ENCODE measurements at regions not wholly inside any gene's neighbourhood (a gene's known extent, or its start where the extent isn't known, plus 50 kb on each side); places are given as distances from the start of the nearest gene placed in this dataset.

DNA sequence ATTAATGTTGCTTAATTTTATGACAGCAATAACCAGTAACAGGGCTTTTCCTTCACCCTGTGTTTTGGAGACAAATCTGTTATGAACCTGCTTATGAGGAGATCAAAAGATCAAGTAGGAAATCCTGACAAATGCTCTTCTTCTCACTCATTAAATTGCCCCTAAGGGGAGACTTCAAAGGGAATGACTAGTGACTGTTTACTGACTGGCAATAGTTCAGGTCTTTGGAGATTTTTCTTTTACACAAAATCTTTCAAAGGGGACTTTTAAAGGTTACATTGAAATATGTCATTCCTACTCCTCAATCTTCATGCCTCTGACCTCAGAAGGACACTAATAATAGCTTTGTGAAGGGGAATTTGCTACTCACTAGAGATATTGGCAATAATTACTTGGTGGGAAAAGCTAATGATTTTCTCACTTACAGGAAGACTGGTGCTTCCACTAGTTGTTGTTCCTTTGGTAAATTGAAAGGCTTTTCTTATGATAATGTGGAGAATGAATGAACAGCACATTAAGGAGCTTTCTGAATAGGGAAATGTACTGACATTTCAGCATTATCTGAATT, 292.9 kb upstream of the CA10 start:
- H3K27me3 ChIP-seq (ENCODE audit: control insufficient read depth, insufficient read depth, low read length), result no peaks in the 10 kb centered on the region

DNA sequence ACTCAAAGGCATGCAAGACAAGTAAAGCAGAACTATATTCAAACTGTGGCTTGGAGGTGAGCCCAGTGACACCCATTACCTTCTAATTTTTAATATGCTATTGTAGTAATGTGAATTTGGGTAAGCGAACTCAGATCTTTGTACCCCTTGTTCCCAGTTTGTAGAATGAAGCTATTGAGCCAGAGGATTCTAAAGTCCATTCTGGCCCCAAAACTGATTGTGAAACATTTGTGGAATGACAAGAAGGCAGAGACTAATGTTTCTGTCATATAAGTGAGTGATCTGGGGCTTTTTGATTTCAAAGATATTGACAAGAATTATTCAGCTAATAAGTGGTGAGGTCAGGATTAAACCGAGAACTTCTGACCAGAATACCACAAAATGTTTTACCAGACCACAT, 283.8 kb upstream of the CA10 start:
- no peaks in the 10 kb centered on the region for H3K4me1 ChIP-seq (ENCODE audit: control insufficient read depth, insufficient read depth, low read length)
- no peaks in the 10 kb centered on the region for H3K27me3 ChIP-seq (ENCODE audit: control insufficient read depth, insufficient read depth, low read length)
- H3K36me3 ChIP-seq (ENCODE audit: control insufficient read depth, insufficient read depth, low read length), result no peaks in the 10 kb centered on the region
- in situ Hi-C loops (cut with HindIII; ENCODE audit: low pct_unique_long_range_greater_than_20kb, low sequenced_read_pairs), result no loop called here
- no peak for DNase-seq (ENCODE audit: low read depth, low spot score)
- ChIA-PET CTCF (no interaction called here), POLR2A (no interaction called here)
- BruUV-seq (replicated peaks), result no TSS peak
- intact Hi-C loops (cut with micrococcal nuclease; ENCODE audit: unreplicated experiment), result no loop called here
- H3K9me3 ChIP-seq (ENCODE audit: control insufficient read depth, insufficient read depth, low read depth, low read length), result no peaks in the 10 kb centered on the region
- no peak for TF ChIP-seq SIN3A (IDR thresholded peaks at IDR 0.05; ENCODE audit: borderline replicate concordance, insufficient read depth, low read depth, low read length)
- TF ChIP-seq, protein P1, sequence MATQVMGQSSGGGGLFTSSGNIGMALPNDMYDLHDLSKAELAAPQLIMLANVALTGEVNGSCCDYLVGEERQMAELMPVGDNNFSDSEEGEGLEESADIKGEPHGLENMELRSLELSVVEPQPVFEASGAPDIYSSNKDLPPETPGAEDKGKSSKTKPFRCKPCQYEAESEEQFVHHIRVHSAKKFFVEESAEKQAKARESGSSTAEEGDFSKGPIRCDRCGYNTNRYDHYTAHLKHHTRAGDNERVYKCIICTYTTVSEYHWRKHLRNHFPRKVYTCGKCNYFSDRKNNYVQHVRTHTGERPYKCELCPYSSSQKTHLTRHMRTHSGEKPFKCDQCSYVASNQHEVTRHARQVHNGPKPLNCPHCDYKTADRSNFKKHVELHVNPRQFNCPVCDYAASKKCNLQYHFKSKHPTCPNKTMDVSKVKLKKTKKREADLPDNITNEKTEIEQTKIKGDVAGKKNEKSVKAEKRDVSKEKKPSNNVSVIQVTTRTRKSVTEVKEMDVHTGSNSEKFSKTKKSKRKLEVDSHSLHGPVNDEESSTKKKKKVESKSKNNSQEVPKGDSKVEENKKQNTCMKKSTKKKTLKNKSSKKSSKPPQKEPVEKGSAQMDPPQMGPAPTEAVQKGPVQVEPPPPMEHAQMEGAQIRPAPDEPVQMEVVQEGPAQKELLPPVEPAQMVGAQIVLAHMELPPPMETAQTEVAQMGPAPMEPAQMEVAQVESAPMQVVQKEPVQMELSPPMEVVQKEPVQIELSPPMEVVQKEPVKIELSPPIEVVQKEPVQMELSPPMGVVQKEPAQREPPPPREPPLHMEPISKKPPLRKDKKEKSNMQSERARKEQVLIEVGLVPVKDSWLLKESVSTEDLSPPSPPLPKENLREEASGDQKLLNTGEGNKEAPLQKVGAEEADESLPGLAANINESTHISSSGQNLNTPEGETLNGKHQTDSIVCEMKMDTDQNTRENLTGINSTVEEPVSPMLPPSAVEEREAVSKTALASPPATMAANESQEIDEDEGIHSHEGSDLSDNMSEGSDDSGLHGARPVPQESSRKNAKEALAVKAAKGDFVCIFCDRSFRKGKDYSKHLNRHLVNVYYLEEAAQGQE (IDR thresholded peaks at IDR 0.05; ENCODE audit: insufficient read depth in 1 of 2, low read depth in 2 of 2, low read length in 1 of 2), result no peak
- TF ChIP-seq TCF7L2 (IDR thresholded peaks at IDR 0.05; ENCODE audit: low read depth, low read length), result no peak
- TF ChIP-seq, protein P2, sequence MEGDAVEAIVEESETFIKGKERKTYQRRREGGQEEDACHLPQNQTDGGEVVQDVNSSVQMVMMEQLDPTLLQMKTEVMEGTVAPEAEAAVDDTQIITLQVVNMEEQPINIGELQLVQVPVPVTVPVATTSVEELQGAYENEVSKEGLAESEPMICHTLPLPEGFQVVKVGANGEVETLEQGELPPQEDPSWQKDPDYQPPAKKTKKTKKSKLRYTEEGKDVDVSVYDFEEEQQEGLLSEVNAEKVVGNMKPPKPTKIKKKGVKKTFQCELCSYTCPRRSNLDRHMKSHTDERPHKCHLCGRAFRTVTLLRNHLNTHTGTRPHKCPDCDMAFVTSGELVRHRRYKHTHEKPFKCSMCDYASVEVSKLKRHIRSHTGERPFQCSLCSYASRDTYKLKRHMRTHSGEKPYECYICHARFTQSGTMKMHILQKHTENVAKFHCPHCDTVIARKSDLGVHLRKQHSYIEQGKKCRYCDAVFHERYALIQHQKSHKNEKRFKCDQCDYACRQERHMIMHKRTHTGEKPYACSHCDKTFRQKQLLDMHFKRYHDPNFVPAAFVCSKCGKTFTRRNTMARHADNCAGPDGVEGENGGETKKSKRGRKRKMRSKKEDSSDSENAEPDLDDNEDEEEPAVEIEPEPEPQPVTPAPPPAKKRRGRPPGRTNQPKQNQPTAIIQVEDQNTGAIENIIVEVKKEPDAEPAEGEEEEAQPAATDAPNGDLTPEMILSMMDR (IDR thresholded peaks at IDR 0.05), result no peak
- TF ChIP-seq POLR2AphosphoS5 (IDR thresholded peaks at IDR 0.05; ENCODE audit: low read depth, low read length), result no peak
- H3K27ac ChIP-seq (ENCODE audit: low read length), result no peak overlapping the region
- ATAC-seq, result no peak
- H3K4me3 ChIP-seq (ENCODE audit: low read depth in 2 of 2, low read length in 2 of 2), result no peak overlapping the region

More for the DNA sequence above, 292.9 kb upstream of the CA10 start:
- no peak overlapping the region for H3K27ac ChIP-seq (ENCODE audit: low read length)
- no peaks in the 10 kb centered on the region for H3K9me3 ChIP-seq (ENCODE audit: control insufficient read depth, insufficient read depth, low read depth, low read length)
- ATAC-seq (no peak), DNase-seq (ENCODE audit: low read depth, low spot score) (no peak)
- H3K36me3 ChIP-seq (ENCODE audit: control insufficient read depth, insufficient read depth, low read length), result no peaks in the 10 kb centered on the region
- in situ Hi-C loops (cut with HindIII; ENCODE audit: low pct_unique_long_range_greater_than_20kb, low sequenced_read_pairs), result no loop called here
- ChIA-PET POLR2A (interaction anchor here (0.5 kb wide), 1 partner anchor 1124 kb away, joined by 9 read pairs; no protein-coding TSS in a partner anchor), CTCF (no interaction called here)
- no peak overlapping the region for H3K4me3 ChIP-seq (ENCODE audit: low read depth in 2 of 2, low read length in 2 of 2)
- intact Hi-C loops (cut with micrococcal nuclease; ENCODE audit: unreplicated experiment), result no loop called here
- H3K4me1 ChIP-seq (ENCODE audit: control insufficient read depth, insufficient read depth, low read length), result no peaks in the 10 kb centered on the region
- TF ChIP-seq POLR2AphosphoS5 (IDR thresholded peaks at IDR 0.05; ENCODE audit: low read depth, low read length) (no peak), SIN3A (IDR thresholded peaks at IDR 0.05; ENCODE audit: borderline replicate concordance, insufficient read depth, low read depth, low read length) (no peak), TCF7L2 (IDR thresholded peaks at IDR 0.05; ENCODE audit: low read depth, low read length) (no peak)
- TF ChIP-seq, protein P1 (IDR thresholded peaks at IDR 0.05; ENCODE audit: insufficient read depth in 1 of 2, low read depth in 2 of 2, low read length in 1 of 2), result no peak
- TF ChIP-seq, protein P2 (IDR thresholded peaks at IDR 0.05), result no peak
- no TSS peak for BruUV-seq (replicated peaks)

Data from Panc1 (cell line).